Renal cortical epithelial cell (primary cell): ENCODE measurements at regions not wholly inside any gene's neighbourhood (a gene's known extent, or its start where the extent isn't known, plus 50 kb on each side); places are given as distances from the start of the nearest gene placed in this dataset.
"Not testable (repeated sequence)": the region's sequence is repeated elsewhere in the genome, so short reads cannot be mapped to it uniquely, and the experiment has no call there.

ENCODE experiments used
- DNase-seq: peaks from one replicate; pipeline ENCODE4 v3.0.0-alpha.2; 2011; ENCODE audit warnings: low read depth

GRCh38 chrX:3785822-3786221 lies 72.4 kb upstream of the PRKX start:
- not testable (repeated sequence) for DNase-seq

GRCh38 chrX:3780564-3780963 lies 67.1 kb upstream of the PRKX start:
- peak; percentile 12 for DNase-seq

- no peak for DNase-seq
Observed at GRCh38 chrX:3779546-3779945, 66.1 kb upstream of the PRKX start.

GRCh38 chrX:3777416-3777815 lies 64.0 kb upstream of the PRKX start:
- DNase-seq, result no peak

- DNase-seq, result no peak
Observed at GRCh38 chrX:3771766-3772165, 58.3 kb upstream of the PRKX start.

- no peak for DNase-seq
Observed at GRCh38 chrX:3768881-3769280, 55.4 kb upstream of the PRKX start.
